ENCODE measurements at regions not wholly inside any gene's neighbourhood (a gene's known extent, or its start where the extent isn't known, plus 50 kb on each side); places are given as distances from the start of the nearest gene placed in this dataset.

DNA sequence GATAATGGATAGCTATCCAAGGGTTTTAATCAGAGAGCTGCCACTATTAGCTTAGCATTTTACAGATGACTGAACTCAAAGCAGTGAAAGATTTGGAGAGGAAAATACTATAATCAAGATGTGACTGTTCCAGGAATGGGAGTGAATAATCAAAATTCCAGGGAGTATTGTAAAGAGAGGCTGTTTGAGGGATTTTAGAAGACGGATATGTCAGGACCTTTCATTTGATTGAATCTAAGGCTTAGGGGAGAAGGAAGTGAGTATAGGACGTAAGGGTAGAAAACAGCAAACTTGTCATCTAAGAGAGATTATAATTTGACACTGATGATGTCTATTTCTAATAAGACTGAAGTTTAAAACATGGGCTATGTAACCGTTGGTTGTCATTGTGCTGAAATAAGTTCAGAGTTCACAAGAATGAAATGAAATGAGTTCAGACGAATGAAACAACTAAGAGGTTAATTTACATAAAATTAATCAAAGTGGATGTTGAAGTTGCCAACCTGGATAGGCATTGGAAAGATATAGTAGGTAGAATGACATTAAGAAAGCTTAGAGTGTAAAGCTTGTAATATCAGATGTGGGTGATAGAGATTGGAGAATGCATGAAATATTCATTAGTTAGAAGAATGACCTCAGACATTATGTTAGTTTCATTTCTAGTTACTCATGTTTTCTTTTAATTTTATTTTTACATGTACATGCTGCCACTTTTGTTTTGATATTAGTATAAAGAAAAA, 842.8 kb downstream of the SI start:
- no peak for DNase-seq (ENCODE audit: low spot score)

DNA sequence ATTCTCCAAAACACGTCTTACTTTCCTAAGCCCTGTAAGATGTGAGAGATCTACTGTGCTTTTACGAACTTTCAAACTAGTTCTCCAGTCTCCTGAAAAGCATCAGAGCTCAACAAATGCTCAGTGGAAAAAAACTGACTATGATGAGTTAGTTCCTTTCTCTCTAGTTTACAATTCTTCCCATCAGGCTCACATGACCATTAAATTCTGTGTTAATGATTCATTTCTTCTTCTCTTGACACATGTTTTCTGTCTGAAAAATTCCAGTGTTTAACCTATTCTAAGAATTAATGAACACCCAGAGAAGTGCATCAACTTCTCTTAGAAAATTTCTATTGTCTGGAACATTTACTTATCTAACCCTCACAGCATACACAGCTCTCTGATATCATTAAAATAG, 844.3 kb downstream of the SI start:
- DNase-seq (ENCODE audit: low spot score) = no peak

DNA sequence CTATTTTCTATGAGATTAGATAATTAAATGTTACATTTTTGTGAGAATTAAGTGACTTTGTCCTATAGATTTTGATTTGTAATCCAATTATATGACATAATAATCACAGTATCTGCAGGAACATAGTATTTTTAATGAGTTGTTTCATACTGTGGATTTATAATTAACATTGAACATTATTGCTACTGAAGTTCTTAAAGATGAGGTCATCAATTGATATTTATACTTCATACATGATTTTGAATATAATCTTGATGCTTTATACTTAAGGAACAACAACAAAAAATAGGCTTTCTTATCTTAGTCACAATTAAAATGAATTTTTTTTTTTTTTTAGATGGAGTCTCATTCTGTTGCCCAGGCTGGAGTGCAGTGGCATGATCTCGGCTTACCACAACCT, 846.6 kb downstream of the SI start:
- no peak for DNase-seq (ENCODE audit: low spot score)

DNA sequence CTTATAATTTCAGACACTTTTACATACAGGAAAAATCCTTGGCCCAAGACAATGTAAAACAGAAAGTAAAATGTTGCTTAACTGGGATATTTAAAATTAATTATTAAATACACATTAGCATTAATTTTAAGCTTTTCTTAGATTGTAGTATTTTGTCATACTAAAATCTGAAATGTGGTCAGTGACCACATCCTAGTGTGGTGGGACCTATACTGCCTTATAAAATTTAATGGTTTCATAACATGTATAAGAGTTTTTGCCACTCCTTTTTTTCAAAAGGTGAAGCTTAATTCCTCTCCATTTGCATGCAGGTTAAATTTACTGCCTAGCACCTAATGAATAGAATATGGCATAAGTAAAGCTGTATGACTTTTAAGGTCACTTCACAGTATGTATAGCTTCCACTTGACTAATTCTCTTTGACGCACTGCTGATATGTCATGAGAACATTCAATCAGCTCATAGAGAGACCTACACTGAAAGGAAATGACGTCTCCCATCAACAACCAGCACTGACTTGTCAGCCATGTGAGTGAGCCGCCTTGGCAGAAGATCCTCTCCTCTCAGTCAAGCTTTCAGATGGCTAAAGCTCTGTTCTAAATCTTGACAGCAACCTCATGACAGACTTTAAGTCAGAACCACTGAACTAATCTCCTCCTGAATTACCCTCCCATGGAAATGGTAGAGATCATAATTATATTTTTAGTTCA, 847.8 kb downstream of the SI start:
- no peak for DNase-seq (ENCODE audit: low spot score)

DNA sequence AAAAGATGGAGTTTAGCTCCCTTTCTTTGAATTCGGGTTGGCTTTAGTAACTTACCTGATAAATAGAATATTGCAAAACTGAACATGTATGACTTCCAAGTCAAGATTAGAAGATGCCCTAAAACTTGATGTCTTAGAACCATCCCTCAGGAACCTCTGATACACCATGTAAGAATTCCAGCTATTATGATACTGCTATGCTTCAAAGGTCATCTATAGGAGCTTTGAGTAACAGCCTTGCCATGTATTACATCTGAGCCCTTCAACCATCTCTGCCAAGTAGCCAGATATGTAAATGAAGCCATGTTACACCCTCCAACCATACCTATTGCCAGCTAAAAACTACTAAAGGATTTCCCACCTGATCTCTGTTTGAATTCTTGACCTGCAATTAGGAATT, 854.2 kb downstream of the SI start:
- no peak for DNase-seq (ENCODE audit: low spot score)

DNA sequence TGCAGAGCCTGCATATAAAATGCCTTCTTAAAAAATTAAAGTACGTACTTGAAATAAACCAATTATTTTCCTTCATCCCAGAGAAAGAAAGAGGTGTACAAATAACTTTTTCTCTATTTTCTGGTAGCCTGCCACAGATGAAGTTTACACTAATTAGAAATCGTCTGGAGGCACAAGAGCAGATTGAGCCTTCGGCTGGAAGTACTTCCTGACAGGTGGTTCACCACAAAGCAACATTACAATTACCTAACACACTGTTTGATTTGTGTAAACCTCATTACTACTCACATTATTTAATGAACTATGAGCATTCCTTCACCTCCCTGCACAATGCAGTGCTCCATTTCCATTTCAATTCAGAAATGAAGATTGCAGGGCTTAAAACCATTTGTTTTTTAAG, 856.1 kb downstream of the SI start:
- DNase-seq (ENCODE audit: low spot score) = peak; percentile 25

DNA sequence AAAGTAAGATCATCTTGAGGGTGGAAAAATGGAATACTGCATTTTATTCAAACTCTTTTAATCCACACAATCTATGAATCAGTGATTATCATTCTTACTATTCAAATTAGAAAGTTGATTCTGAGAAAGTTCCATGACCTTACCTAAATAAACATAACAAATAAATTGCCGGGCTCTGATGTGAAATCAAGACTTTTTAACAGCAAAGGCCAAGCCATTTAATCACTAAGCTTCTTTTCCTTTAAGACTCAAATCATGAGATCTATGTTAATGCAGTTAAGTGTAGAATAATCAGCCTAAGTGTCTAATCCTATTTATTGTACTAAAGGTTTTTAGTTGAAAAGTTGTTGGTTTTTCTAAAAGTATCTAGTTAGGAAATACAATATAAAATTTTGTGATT, 857.0 kb downstream of the SI start:
- DNase-seq (ENCODE audit: low spot score) = peak; percentile 23

DNA sequence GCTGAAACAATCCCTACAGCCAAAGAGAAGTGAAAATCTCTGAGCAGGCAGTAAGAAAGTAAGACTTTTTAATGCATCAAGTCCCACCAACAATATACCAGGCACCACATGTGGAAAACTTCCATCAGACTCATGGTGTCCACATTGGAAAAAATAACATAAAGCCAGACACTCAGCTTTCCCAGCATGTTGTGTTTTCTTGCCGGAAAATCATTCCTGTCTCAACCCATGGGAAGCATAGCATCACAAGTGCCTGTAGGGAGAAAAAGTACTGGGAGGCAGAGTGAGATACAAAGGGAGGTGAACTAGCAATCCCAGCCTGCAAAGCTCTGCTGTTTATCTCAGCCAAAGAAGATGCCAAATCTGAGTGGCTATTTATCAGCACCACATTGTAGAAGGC, 868.9 kb downstream of the SI start:
- DNase-seq (ENCODE audit: low spot score) = no peak

DNA sequence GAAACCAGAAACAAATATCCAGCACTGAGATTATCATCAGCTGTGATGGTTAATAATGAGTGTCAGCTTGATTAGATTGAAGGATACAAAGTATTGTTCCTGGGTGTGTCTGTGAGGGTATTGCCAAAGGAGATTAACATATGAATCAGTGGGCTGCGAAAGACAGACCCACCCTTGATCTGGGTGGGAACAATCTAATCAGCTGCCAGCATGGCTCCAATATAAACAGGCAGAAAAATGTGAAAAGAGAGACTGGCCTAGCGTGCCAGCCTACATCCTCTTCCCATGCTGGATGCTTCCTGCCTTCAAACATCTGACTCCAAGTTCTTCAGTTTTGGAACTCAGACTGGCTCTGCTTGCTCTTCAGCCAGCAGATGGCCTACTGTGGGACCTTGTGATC, 869.5 kb downstream of the SI start:
- no peak for DNase-seq (ENCODE audit: low spot score)

DNA sequence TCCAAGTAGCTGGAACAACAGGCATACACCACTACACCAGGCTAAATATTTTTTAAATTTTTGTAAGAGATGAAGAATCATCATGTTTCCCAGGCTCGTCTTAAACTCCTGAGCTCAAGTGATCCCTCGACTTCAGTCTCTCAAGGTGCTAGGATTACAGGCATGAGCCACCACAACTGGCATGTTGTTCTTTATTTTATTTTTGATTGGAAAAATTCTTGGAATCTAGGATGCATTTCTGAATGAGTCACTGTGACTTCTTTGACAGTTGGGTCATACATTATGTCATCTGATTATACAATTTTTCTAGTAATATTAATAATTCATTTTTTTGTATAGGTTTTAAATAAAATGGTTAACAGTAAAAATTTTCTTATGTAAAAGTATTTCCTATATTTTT, 870.2 kb downstream of the SI start:
- no peak for DNase-seq (ENCODE audit: low spot score)

DNA sequence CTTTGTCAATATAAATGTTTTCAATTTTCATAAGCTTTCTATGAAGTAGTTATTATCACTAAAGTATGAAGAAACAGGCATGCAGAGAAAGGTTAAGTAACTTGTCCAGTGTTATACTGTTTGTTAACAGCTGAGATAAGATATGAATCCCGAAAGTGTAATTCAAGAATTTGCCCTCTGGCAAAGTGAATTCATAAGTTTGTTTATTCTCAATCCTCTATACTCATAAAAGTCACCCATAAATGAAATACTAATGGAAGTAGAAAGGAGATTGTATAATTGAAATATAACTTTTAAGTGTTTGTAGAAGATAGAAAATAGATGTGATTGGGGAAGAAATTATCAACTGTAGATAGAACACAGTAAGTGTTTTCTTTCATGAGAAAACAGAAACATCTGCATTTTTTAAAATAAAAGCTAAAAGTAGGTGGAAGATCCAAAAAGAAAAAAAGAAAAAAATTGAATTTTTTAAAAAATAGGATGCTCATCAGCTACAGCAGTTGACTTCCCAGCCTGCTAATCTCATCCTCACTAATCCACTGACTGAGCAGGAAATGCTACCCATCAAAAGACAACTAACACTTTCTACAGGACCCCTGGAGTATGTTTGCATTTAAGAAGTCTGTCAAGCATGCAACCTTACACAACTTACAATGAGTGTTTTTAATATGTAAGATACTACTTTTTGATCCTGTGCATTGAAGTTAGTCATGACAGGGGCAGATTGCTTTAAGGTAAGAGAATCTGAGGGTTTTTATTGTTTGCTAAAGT, 878.1 kb downstream of the SI start:
- no peak for DNase-seq (ENCODE audit: low spot score)

DNA sequence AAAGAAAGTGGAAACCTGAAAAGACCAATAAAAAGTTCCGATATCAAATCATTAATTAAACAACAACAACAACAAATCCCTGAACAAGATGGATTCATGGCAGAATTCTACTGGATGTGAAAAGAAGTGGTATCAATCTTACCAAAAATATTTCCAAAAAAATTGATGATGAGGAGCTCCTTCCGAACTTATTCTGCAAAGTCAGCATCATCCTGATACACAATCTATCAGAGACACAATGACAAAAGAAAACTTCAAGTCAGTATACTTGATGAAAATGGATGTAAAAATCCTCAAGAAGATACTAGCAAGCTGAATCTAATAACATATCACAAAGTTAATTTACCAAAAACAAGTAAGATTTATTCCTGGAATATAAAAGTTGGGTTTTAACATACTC, 881.8 kb downstream of the SI start:
- DNase-seq (ENCODE audit: low spot score) = no peak

DNA sequence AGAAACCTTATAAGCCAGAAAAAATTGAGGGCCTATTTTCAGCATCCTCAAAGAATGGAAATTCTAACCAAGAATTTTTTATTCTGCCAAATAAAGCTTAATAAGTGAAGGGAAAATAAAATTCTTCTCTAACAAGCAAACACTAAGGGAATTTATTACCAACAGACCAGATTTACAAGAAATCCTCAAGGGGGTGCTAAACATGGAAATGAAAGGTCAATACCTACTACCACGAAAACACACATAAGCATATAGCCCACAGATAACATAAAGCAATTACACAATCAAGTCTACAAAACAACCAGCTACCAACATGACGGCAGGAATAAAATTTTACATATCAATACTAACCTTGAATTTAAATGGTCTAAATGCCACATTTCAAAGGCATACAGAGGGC, 883.5 kb downstream of the SI start:
- DNase-seq (ENCODE audit: low spot score) = no peak

DNA sequence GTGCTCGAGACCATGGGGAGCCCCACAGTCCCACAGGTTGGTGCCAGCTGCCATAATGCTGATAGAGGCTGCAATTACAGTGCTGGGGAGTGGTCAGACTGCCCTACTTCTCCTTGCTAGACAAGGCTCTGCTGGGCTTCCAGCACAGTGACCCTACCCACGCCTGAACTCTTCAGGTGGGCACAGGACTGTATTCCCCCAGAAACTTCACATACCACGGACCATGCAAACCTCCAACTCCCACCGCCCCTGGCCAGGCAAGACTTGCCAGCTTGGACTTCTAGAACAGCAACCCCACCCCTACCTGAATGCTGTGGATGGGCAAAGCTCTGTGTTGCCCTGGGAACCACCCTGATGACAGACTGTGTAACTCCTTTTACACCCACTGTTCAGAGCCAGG, 885.3 kb downstream of the SI start:
- no peak for DNase-seq (ENCODE audit: low spot score)

DNA sequence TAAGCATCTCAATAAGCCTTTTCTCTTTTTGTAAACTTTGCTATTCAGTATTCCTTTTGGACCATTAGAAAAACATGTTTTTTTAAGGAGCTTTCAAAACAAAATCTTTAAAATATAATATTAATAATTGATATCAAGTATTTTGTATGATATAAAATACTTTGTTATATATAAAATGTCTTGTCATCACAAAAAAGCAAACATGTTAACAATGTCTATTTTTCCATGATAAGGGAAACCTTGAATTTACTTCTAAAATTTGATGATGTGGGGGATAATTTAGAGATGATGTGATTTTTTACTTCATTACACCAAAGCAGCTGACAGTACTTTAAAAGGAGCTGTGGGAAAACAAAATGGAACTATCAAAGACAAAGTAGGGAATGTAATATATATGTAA, 887.7 kb downstream of the SI start:
- DNase-seq (ENCODE audit: low spot score) = no peak

DNA sequence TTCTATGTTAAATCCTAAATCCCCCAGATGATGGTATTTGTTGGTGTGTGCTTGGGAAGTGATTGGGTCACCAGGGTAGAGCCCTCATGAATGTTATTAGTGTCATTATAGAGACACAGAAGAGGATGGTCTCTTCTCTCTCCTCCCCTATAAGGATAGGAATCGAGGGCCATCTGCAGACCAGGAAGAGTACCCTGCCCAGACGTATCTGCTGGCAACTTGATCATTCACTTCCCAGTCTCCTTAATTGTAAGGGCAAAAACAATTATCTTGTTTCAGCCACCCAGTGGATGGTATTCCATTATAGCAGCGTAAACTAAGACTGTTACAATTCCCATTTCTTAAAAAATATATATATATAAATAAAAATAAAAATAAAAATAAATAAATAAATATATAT, 892.2 kb downstream of the SI start:
- no peak for DNase-seq (ENCODE audit: low spot score)

DNA sequence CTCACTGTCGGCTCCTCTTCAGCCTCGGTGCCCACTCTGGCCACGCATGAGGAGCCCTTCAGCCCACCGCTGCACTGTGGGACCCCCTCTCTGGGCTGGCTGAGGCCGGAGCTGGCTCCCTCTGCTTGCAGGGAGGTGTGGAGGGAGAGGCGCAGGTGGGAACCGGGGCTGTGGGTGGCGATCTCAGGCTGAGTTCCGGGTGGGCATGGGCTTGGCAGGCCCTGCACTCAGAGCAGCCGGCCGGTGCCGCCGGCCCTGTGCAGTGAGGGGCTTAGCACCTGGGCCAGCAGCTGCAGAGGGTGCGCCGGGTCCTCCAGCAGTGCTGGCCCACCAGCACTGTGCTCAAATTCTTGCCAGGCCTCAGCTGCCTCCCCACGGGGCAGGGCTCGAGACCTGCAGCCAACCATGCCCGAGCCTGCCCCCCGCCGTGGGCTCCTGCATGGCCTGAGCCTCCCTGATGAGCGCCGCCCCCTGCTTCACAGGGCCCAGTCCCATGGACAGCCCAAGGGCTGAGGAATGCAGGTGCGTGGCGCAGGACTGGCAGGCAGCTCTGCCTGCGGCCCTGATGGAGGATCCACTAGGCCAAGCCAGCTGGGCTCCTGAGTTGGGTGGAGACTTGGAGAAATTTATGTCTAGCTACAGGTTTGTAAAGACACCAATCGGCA, 899.1 kb downstream of the SI start:
- no peak for DNase-seq (ENCODE audit: low spot score)

DNA sequence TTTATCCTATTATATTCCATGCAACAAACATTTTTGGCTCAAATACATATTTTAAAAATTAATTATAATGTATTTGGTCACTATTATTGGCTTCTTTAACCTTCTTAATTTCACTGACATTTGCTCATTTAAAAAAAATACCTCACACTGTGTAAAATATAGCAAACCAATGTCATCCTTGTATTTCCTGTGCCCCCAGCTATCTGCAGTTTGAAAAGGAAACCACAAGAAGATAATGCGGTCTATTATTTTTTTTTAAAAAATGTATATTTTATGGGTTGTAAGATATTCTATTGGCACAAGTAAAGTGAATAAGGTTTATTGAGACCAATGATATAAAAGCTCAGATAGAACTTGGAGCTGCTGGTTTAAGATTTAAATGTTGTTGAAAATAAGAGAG, 904.2 kb downstream of the SI start:
- DNase-seq (ENCODE audit: low spot score) = no peak

DNA sequence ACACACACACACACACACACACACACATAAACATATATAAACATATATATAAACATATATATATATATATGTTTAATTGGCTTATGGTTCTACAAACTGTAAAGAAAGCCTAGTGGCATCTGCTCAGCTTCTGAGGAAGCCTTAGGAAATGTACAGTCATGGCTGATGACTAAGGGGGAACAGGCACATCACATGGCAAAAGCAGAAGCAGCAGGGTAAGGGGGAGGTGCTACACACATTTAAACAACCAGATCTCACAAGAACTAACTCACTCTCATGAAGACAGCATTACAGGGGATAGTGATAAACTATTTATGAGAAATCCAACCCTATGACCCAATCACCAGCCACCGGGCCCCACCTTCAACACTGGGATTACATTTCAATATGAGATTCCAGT, 922.9 kb downstream of the SI start:
- no peak for DNase-seq (ENCODE audit: low spot score)

DNA sequence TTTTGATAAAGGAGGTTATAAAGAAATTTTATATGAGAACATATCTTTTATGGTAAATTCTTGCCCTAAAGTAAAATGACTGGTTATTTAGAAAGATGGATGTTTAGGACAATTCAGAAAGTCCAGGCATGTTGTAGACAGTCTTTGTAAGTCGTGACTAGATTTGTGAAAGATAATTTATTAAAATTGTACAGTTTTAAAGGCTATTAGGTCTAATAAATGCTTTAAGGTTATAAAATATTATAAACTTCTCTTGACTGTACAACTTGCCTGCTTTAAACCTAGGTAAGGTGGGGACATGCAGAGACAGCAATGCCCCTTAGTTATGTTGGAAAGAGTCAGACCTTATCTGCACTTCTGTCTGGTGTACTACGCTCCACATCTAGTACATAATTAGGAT, 933.5 kb downstream of the SI start:
- DNase-seq (ENCODE audit: low spot score) = no peak

DNA sequence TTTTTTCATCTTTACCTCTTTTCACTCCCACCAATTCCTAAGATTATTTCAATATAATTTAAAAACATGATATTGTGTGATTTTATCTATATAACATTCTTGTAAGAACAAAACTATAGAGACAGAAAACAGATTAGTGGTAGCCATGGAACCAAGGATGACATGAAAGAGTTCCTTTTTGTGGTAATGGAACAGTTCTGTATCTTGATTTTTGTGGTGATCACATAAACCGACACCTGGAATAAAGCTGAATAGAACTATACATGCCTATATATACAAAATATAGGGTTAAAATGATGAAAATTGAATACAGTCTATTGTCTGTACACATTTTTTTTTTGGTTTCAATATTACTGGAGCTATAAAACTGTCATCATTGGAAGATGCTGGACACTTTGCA, 945.4 kb downstream of the SI start:
- DNase-seq (ENCODE audit: low spot score) = no peak

DNA sequence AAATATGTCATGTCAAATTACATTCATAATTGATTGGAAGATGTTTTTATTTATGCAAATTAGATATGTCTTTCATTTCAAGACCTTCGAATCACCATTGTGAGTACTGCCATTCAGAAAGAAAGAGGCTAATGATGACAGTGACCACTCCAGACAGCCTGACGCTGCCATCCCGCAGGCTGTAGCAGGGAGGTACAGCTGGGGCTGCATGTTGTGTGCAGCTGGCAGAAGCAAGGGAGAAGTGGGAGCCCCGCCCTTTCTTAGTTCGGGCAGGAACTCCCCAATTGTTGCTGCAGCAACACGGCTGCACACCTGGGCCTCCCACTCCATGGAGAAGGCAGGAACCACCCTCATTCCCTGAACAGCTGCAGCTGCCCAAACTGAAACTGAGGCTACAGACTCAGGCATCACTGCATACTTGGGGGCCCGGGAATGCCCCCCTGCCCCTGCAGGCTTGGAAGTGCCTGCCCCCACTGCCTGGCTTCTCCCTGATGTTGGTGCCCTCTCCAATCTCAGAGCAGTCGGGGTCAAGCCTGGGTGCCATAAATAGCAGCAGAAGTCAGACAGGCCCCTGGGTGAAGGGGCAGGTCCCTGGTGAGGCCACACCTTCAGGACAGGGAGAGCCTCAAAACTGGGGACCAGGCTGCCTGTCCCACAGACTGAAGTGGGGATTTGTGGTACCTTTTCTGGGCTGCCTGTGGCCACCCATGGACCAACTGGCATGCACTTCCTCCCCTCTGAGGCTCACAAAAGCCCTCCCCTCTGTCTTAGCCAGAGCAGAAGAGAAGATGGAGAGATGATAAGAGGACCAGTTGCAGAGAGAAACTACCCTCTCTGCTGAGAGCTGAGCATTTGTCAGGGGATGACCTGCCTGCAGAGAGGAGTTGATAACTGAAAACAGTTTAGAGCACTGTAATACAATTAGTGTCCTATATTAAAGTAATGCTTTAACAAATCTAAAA, 964.6 kb downstream of the SI start:
- no peak for DNase-seq (ENCODE audit: low spot score)
